ENCODE measurements at regions not wholly inside any gene's neighbourhood (a gene's known extent, or its start where the extent isn't known, plus 50 kb on each side); places are given as distances from the start of the nearest gene placed in this dataset.

DNA sequence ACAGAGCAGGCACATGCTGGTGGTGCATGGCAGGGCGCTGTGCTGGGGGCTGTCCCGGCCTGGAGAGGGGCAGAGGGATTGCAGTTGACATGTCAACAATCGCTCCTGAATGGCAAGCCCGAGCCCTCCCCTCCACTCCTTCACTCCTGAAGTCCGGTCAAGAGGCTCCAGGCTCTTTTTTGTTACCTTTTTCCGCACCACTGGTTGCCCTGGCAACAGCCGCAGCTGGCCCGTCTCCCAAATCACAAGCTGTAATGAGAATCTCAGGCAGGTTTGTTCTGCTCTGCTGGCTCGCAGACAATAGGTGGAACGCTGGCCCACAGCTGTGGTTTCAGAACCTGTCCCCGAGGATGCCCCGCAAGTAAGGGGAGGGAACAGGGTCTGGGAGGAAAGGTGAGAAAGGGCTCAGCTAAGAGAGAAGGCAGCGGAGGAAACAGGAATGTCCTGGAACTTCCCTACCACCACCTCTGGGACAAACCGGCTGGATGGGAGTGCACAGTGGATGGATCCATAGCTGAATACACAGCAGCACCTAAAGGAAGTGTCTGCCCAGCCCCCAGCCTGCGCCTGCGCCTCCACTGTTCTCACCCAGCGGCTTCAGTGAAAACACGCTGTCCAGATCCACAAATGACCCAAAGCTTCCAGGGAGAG lies 58.9 kb downstream of the CALML3 start:
- Histone ChIP-seq H3K4me1 (ENCODE audit: control insufficient read depth in 5 of 5, insufficient read depth in 5 of 5, low read length in 5 of 5) (peaks cover 2 to 18% (median 6%) of the 10 kb centered on the region in 5 donors), H3K36me3 (ENCODE audit: control insufficient read depth in 4 of 4, insufficient read depth in 4 of 4, low read length in 4 of 4) (no peaks in the 10 kb centered on the region), H3K9ac (ENCODE audit: insufficient read depth in 1 of 2, low read length in 2 of 2) (no peak overlapping the region), H3K4me3 (no peak overlapping the region), H3K9me3 (ENCODE audit: control insufficient read depth in 4 of 4, insufficient read depth in 3 of 4, low read length in 3 of 4) (peaks cover 0 to 2% (median 0%) of the 10 kb centered on the region in 4 donors), H3K27ac (ENCODE audit: low read depth in 1 of 2, low read length in 1 of 2) (no peak overlapping the region), H3K27me3 (ENCODE audit: control insufficient read depth in 3 of 3, insufficient read depth in 3 of 3, low read length in 2 of 3) (no peaks in the 10 kb centered on the region)
- TF ChIP-seq, protein P1, sequence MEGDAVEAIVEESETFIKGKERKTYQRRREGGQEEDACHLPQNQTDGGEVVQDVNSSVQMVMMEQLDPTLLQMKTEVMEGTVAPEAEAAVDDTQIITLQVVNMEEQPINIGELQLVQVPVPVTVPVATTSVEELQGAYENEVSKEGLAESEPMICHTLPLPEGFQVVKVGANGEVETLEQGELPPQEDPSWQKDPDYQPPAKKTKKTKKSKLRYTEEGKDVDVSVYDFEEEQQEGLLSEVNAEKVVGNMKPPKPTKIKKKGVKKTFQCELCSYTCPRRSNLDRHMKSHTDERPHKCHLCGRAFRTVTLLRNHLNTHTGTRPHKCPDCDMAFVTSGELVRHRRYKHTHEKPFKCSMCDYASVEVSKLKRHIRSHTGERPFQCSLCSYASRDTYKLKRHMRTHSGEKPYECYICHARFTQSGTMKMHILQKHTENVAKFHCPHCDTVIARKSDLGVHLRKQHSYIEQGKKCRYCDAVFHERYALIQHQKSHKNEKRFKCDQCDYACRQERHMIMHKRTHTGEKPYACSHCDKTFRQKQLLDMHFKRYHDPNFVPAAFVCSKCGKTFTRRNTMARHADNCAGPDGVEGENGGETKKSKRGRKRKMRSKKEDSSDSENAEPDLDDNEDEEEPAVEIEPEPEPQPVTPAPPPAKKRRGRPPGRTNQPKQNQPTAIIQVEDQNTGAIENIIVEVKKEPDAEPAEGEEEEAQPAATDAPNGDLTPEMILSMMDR (IDR thresholded peaks at IDR 0.05; ENCODE audit: control extremely low read depth, extremely low read depth): no peak
- WGBS, 2 donors: 53 to 62% methylated on average over 18 of the region's 18 CpGs
- peak; percentile 72 to 81 (median 80) for DNase-seq
- ATAC-seq (ENCODE audit: insufficient read depth, low FRiP score): no peak

DNA sequence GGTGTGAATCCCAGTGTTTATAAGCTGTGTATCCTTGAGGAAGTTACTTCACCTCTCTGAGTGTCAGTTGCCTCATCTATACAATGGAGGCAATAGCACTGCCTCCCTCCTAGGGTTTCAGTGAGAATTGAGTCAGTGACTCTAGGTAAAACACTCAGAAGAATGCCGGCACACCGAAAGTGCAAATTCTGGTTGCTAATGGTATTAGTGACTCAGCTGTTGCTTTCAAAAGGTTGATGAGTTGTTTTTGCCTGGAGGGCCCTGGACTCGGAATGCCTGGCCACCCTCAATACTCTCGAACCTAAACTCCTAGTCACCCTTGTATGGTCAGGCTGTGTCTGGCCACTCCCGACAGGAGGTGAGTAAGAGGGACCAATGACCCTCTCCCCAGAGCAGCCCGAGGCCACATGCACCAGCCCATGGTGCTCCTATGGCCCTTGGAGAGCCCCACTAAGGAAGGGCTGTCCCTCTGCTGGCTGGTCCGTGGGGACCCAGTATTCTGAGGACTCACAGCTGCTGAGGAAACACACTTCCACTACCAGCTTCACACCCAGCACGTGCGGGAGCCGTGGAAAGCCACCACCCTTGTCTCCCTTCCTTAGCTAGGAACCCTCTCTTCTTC lies 60.2 kb downstream of the CALML3 start:
- H3K9me3 ChIP-seq (ENCODE audit: control insufficient read depth in 4 of 4, insufficient read depth in 3 of 4, low read length in 3 of 4): peaks cover 0 to 2% (median 0%) of the 10 kb centered on the region in 4 donors
- H3K4me3 ChIP-seq: no peak overlapping the region
- no peaks in the 10 kb centered on the region for H3K36me3 ChIP-seq (ENCODE audit: control insufficient read depth in 4 of 4, insufficient read depth in 4 of 4, low read length in 4 of 4)
- WGBS, 2 donors: 65 to 83% methylated on average over 10 of the region's 10 CpGs
- TF ChIP-seq, protein P1 (IDR thresholded peaks at IDR 0.05; ENCODE audit: control extremely low read depth, extremely low read depth): no peak
- peak; percentile 38 for ATAC-seq (ENCODE audit: insufficient read depth, low FRiP score)
- no peak overlapping the region for H3K9ac ChIP-seq (ENCODE audit: insufficient read depth in 1 of 2, low read length in 2 of 2)
- peaks cover 2 to 18% (median 6%) of the 10 kb centered on the region in 5 donors for H3K4me1 ChIP-seq (ENCODE audit: control insufficient read depth in 5 of 5, insufficient read depth in 5 of 5, low read length in 5 of 5)
- peak overlapping the region in 1 of 2 donors; percentile 7 for H3K27ac ChIP-seq (ENCODE audit: low read depth in 1 of 2, low read length in 1 of 2)
- H3K27me3 ChIP-seq (ENCODE audit: control insufficient read depth in 3 of 3, insufficient read depth in 3 of 3, low read length in 2 of 3): no peaks in the 10 kb centered on the region
- no peak for DNase-seq

DNA sequence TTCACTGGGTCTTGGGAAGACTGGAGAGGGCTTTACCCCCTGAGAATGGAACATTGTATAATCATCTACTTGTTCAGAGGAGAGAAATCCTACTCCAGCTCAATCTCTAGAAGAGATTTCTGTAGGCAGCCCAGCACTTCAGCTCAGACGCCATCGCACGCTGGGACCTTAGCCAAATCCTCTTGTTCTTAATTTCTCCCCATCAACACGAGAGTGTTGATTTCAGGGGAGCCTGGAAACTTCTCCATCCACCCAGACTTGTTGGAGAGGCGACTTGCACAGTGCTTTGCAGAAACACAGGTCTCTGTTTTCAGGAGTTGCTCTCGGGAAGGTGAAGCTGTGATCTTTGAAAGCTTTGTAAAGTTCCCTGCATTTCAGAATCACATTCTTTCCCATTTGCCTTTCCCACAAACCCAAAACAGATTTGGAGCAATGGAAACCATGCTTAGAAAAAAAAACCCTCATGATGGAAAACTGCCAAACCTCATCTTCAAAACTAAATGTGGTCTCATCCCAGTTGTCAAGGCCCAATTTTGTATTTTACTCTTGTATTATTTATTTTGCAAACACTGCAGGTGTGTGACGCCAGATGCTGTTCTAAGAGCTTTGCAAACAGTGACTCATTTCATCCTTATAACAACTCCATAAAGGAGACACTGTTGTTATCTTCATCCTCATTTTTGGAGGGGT lies 60.9 kb downstream of the CALML3 start:
- ATAC-seq (ENCODE audit: insufficient read depth, low FRiP score) (no peak), DNase-seq (peak; percentile 60 to 81 (median 61))
- WGBS, 2 donors: 60 to 77% methylated on average over 7 of the region's 7 CpGs
- Histone ChIP-seq H3K9ac (ENCODE audit: insufficient read depth in 1 of 2, low read length in 2 of 2) (no peak overlapping the region), H3K4me1 (ENCODE audit: control insufficient read depth in 5 of 5, insufficient read depth in 5 of 5, low read length in 5 of 5) (peaks cover 2 to 18% (median 6%) of the 10 kb centered on the region in 5 donors), H3K27ac (ENCODE audit: low read depth in 1 of 2, low read length in 1 of 2) (no peak overlapping the region), H3K4me3 (no peak overlapping the region), H3K36me3 (ENCODE audit: control insufficient read depth in 4 of 4, insufficient read depth in 4 of 4, low read length in 4 of 4) (no peaks in the 10 kb centered on the region), H3K9me3 (ENCODE audit: control insufficient read depth in 4 of 4, insufficient read depth in 3 of 4, low read length in 3 of 4) (peaks cover 0 to 2% (median 0%) of the 10 kb centered on the region in 4 donors), H3K27me3 (ENCODE audit: control insufficient read depth in 3 of 3, insufficient read depth in 3 of 3, low read length in 2 of 3) (no peaks in the 10 kb centered on the region)
- TF ChIP-seq, protein P1 (IDR thresholded peaks at IDR 0.05; ENCODE audit: control extremely low read depth, extremely low read depth): no peak

All from lung (tissue), 11 donors.